IMR-90 (cell line): ENCODE measurements at regions not wholly inside any gene's neighbourhood (a gene's known extent, or its start where the extent isn't known, plus 50 kb on each side); places are given as distances from the start of the nearest gene placed in this dataset.

Experiments used
- ATAC-seq: fragments of 200-7000 bp; cut with Tn5 transposase; 2 replicates; pipeline ENCODE4 v1.9.1; 2020; ENCODE audit warnings: low read depth, mild to moderate bottlenecking, moderate library complexity
- BruUV-seq: library from RNA; stranded (reverse); fragments of 400-500 nt; replicated peaks from 2 replicates; lab custom pipeline; 2021; lab: Mats Ljungman, UMichigan
- CTCF ChIA-PET: fragments of 300-600 bp; formaldehyde crosslinking; extraction: SDS; loops from one replicate; lab custom pipeline; 2021; ENCODE audit warnings: antibody characterized with exemption; lab: Yijun Ruan, JAX
- POLR2A ChIA-PET: fragments of 300-600 bp; sonication (Branson Sonifier 250); formaldehyde crosslinking; loops from one replicate; lab custom pipeline; 2022; ENCODE audit warnings: antibody characterized with exemption; ENCODE audit not compliant: unreplicated experiment; lab: Charles Lee
- DNase-seq: peaks from one replicate; pipeline ENCODE4 v3.0.0; 2013
- H2AFZ ChIP-seq: replicated peaks from 2 replicates; pipeline ENCODE3; 2013; ENCODE audit warnings: low read length, mild to moderate bottlenecking; ENCODE audit not compliant: poor library complexity
- H2AK5ac ChIP-seq: 2 replicates; pipeline ENCODE4 v1.6.1; 2013; ENCODE audit warnings: low read depth, low read length, inconsistent platforms
- H2AK9ac ChIP-seq: replicated peaks from 2 replicates; pipeline ENCODE3; 2013; ENCODE audit warnings: mild to moderate bottlenecking, low read depth, low read length, moderate library complexity; ENCODE audit not compliant: poor library complexity
- H2BK120ac ChIP-seq: 2 replicates; pipeline ENCODE4 v1.6.1; 2013; ENCODE audit warnings: low read depth, low read length, inconsistent platforms
- H2BK15ac ChIP-seq: 3 replicates; pipeline ENCODE4 v1.6.1; 2013; ENCODE audit warnings: low read depth, low read length, inconsistent platforms
- H2BK20ac ChIP-seq: 2 replicates; pipeline ENCODE4 v1.6.1; 2013; ENCODE audit warnings: low read depth, mild to moderate bottlenecking, inconsistent platforms, low read length, moderate library complexity
- H2BK5ac ChIP-seq: 2 replicates; pipeline ENCODE4 v1.6.1; 2013; ENCODE audit warnings: mild to moderate bottlenecking, low read depth, low read length, inconsistent platforms; ENCODE audit not compliant: poor library complexity, severe bottlenecking
- H3K14ac ChIP-seq: replicated peaks from 2 replicates; pipeline ENCODE4 v1.6.1; 2013; ENCODE audit warnings: low read depth, low read length, inconsistent platforms
- H3K18ac ChIP-seq: 2 replicates; pipeline ENCODE4 v1.6.1; 2013; ENCODE audit warnings: low read depth, low read length, control low read depth
- H3K23ac ChIP-seq: 2 replicates; pipeline ENCODE4 v1.6.1; 2013; ENCODE audit warnings: low read depth, low read length, inconsistent platforms
- H3K27ac ChIP-seq: 2 replicates; pipeline ENCODE4 v1.5.1; 2013; ENCODE audit warnings: mild to moderate bottlenecking, control low read depth, low read length; ENCODE audit not compliant: insufficient read depth
- H3K27me3 ChIP-seq: 2 replicates; pipeline ENCODE4 v1.6.1; 2013; ENCODE audit warnings: low read length; ENCODE audit not compliant: control insufficient read depth, insufficient read depth
- H3K36me3 ChIP-seq: 2 replicates; pipeline ENCODE4 v1.6.1; 2013; ENCODE audit warnings: low read length, mixed read lengths; ENCODE audit not compliant: control insufficient read depth, insufficient read depth
- H3K4ac ChIP-seq: 2 replicates; pipeline ENCODE4 v1.6.1; 2013; ENCODE audit warnings: low read depth, low read length, inconsistent platforms
- H3K4me1 ChIP-seq: 2 replicates; pipeline ENCODE4 v1.6.1; 2013; ENCODE audit warnings: low read length, mixed read lengths; ENCODE audit not compliant: control insufficient read depth, insufficient read depth
- H3K4me2 ChIP-seq: 2 replicates; pipeline ENCODE4 v1.6.1; 2013; ENCODE audit warnings: low read depth, mild to moderate bottlenecking, control low read depth, low read length, moderate library complexity
- H3K4me3 ChIP-seq: 2 replicates; pipeline ENCODE4 v1.5.1; 2013; ENCODE audit warnings: low read depth, mild to moderate bottlenecking, control low read depth, low read length, moderate library complexity; ENCODE audit not compliant: insufficient read depth
- H3K56ac ChIP-seq: 2 replicates; pipeline ENCODE4 v1.6.1; 2013; ENCODE audit warnings: low read length, inconsistent platforms; ENCODE audit not compliant: insufficient read depth; ENCODE audit errors: extremely low read depth
- H3K79me1 ChIP-seq, 2 experiments: 2 replicates each; pipeline ENCODE4 v1.6.1; 2013; ENCODE audit warnings: low read length in 2 of 2, inconsistent platforms in 1 of 2, low read depth in 1 of 2
- H3K9ac ChIP-seq: 2 replicates; pipeline ENCODE4 v1.6.1; 2013; ENCODE audit warnings: low read depth, low read length, control low read depth
- H3K9me1 ChIP-seq: 2 replicates; pipeline ENCODE4 v1.6.1; 2013; ENCODE audit warnings: low read length, inconsistent platforms; ENCODE audit not compliant: insufficient read depth
- H3K9me3 ChIP-seq: 2 replicates; pipeline ENCODE4 v1.6.1; 2013; ENCODE audit warnings: low read length; ENCODE audit not compliant: control insufficient read depth, insufficient read depth
- H4K20me1 ChIP-seq: 2 replicates; pipeline ENCODE4 v1.6.1; 2013; ENCODE audit warnings: low read length, inconsistent platforms; ENCODE audit not compliant: insufficient read depth
- H4K5ac ChIP-seq: 2 replicates; pipeline ENCODE4 v1.6.1; 2013; ENCODE audit warnings: mild to moderate bottlenecking, low read depth, low read length, control low read depth
- H4K8ac ChIP-seq, 2 experiments: 2 replicates each; pipeline ENCODE4 v1.6.1; 2013; ENCODE audit warnings: low read depth in 2 of 2, low read length in 2 of 2, control low read depth in 1 of 2, inconsistent platforms in 1 of 2
- H4K91ac ChIP-seq: 2 replicates; pipeline ENCODE4 v1.6.1; 2013; ENCODE audit warnings: low read depth, low read length, inconsistent platforms; ENCODE audit not compliant: insufficient read depth
- BHLHE40 ChIP-seq: fragments of 150-350 bp; IDR thresholded peaks from 2 replicates; pipeline ENCODE4 v1.6.1; 2016; ENCODE audit warnings: mild to moderate bottlenecking, low read depth, low read length
- CEBPB ChIP-seq: IDR thresholded peaks from 2 replicates; pipeline ENCODE4 v1.6.1; 2012; ENCODE audit warnings: low read depth, low read length, improper control_type of control experiment
- CHD1 ChIP-seq: IDR thresholded peaks from 2 replicates; pipeline ENCODE4 v1.6.1; 2012; ENCODE audit warnings: low read depth, low read length, improper control_type of control experiment
- CTCF ChIP-seq: conservative IDR thresholded peaks from 2 replicates; pipeline ENCODE4 v1.5.1; 2012; ENCODE audit warnings: mild to moderate bottlenecking, low read depth, low read length, improper control_type of control experiment
- ELK1 ChIP-seq: fragments of 150-350 bp; IDR thresholded peaks from 2 replicates; pipeline ENCODE4 v1.6.1; 2016; ENCODE audit warnings: low read depth, mild to moderate bottlenecking, low read length, moderate library complexity, borderline replicate concordance
- FOS ChIP-seq: fragments of 150-350 bp; IDR thresholded peaks from 2 replicates; pipeline ENCODE4 v1.6.1; 2016; ENCODE audit warnings: low read depth, low read length
- MAFK ChIP-seq: IDR thresholded peaks from 2 replicates; pipeline ENCODE4 v1.6.1; 2012; ENCODE audit warnings: low read depth, low read length, improper control_type of control experiment
- MAZ ChIP-seq: IDR thresholded peaks from 2 replicates; pipeline ENCODE4 v1.6.1; 2012; ENCODE audit warnings: low read depth, mild to moderate bottlenecking, low read length, improper control_type of control experiment, moderate library complexity, borderline replicate concordance
- MXI1 ChIP-seq: IDR thresholded peaks from 2 replicates; pipeline ENCODE4 v1.6.1; 2012; ENCODE audit warnings: low read depth, mild to moderate bottlenecking, low read length, moderate library complexity, borderline replicate concordance
- NFE2L2 ChIP-seq: fragments of 150-350 bp; IDR thresholded peaks from 2 replicates; pipeline ENCODE4 v1.6.1; 2016; ENCODE audit warnings: low read depth, mild to moderate bottlenecking, low read length
- POLR2A ChIP-seq: IDR thresholded peaks from 2 replicates; pipeline ENCODE4 v1.6.1; 2012; ENCODE audit warnings: mild to moderate bottlenecking, low read depth, low read length
- RAD21 ChIP-seq: IDR thresholded peaks from 2 replicates; pipeline ENCODE4 v1.6.1; 2012; ENCODE audit warnings: low read length, improper control_type of control experiment
- RCOR1 ChIP-seq: IDR thresholded peaks from 2 replicates; pipeline ENCODE4 v1.6.1; 2012; ENCODE audit warnings: mild to moderate bottlenecking, low read length, improper control_type of control experiment; ENCODE audit not compliant: insufficient replicate concordance
- RFX5 ChIP-seq: IDR thresholded peaks from 2 replicates; pipeline ENCODE4 v1.8.0; 2012; ENCODE audit warnings: low read depth, mild to moderate bottlenecking, low read length, moderate library complexity
- SMC3 ChIP-seq: fragments of 150-350 bp; IDR thresholded peaks from 2 replicates; pipeline ENCODE4 v1.6.1; 2016; ENCODE audit warnings: low read depth, mild to moderate bottlenecking, antibody characterized with exemption, low read length, moderate library complexity
- USF2 ChIP-seq: fragments of 150-350 bp; IDR thresholded peaks from 2 replicates; pipeline ENCODE4 v1.6.1; 2017; ENCODE audit warnings: mild to moderate bottlenecking, antibody characterized with exemption, low read length, low read depth
- WGBS, 2 experiments: methylation state at CpG; one replicate each; pipeline versions ENCODE4 v1.1.5 to v1.1.7; 2013; ENCODE audit warnings: missing lambda C conversion rate in 2 of 2; ENCODE audit not compliant: insufficient read length in 1 of 2; ENCODE audit errors: extremely low coverage in 2 of 2; 5-methylcytosine and 5-hydroxymethylcytosine counted together
- dilution Hi-C: fragments of 300-500 bp; cut with HindIII; formaldehyde crosslinking; loops from one replicate; pipeline ENCODE4 v1.14.3; 2018; ENCODE audit warnings: low sequenced_read_pairs; ENCODE audit not compliant: unreplicated experiment
- in situ Hi-C: fragments of 300-500 bp; cut with MboI; formaldehyde crosslinking; loops from 3 replicates; pipeline ENCODE4 v1.14.3; 2019; ENCODE audit warnings: low sequenced_read_pairs, inconsistent platforms, mixed read lengths
- intact Hi-C: fragments of 100-400 bp; cut with micrococcal nuclease; formaldehyde crosslinking; loops from 2 replicates; pipeline ENCODE4 v1.10.0; 2022

- H4K8ac ChIP-seq, result no peak overlapping the region
- ChIA-PET CTCF (no interaction called here), POLR2A (no interaction called here)
- dilution Hi-C loops, result no loop called here
- H2AFZ ChIP-seq, result no peak overlapping the region
- no peak overlapping the region for H4K5ac ChIP-seq
- no peak overlapping the region for H3K4me2 ChIP-seq
- H2AK9ac ChIP-seq, result no peak overlapping the region
- no peak overlapping the region for H4K91ac ChIP-seq
- H3K56ac ChIP-seq, result no peak overlapping the region
- H2AK5ac ChIP-seq, result no peak overlapping the region
- H2BK120ac ChIP-seq, result no peak overlapping the region
- no peak for ATAC-seq
- no TSS peak for BruUV-seq
- no peak overlapping the region for H3K4me3 ChIP-seq
- no peaks in the 10 kb centered on the region for H4K20me1 ChIP-seq
- no peak for TF ChIP-seq SMC3
- no peak for TF ChIP-seq MAFK
- TF ChIP-seq RFX5, result no peak
- TF ChIP-seq BHLHE40, result no peak
- no peak for TF ChIP-seq FOS
- no peak for TF ChIP-seq ELK1
- TF ChIP-seq MXI1, result no peak
- no peak for TF ChIP-seq CTCF
- TF ChIP-seq CEBPB, result no peak
- TF ChIP-seq CHD1, result no peak
- TF ChIP-seq RCOR1, result no peak
- TF ChIP-seq NFE2L2, result no peak
- no peak for TF ChIP-seq POLR2A
- no peak for TF ChIP-seq RAD21
- TF ChIP-seq MAZ, result no peak
- TF ChIP-seq USF2, result no peak
- H3K27me3 ChIP-seq, result no peaks in the 10 kb centered on the region
- no CpG with 5 or more reads among the region's 2 CpGs for WGBS, 2 experiments
- H3K79me1 ChIP-seq, result no peaks in the 10 kb centered on the region
- H2BK5ac ChIP-seq, result no peak overlapping the region
- in situ Hi-C loops, result no loop called here
- no peak overlapping the region for H3K23ac ChIP-seq
- H3K36me3 ChIP-seq, result no peaks in the 10 kb centered on the region
- H3K9ac ChIP-seq, result no peak overlapping the region
- no peak overlapping the region for H3K14ac ChIP-seq
- intact Hi-C loops, result no loop called here
- H2BK15ac ChIP-seq, result no peak overlapping the region
- no peaks in the 10 kb centered on the region for H3K9me1 ChIP-seq
- no peak overlapping the region for H3K18ac ChIP-seq
- H3K9me3 ChIP-seq, result no peaks in the 10 kb centered on the region
- no peak overlapping the region for H3K4ac ChIP-seq
- no peak overlapping the region for H2BK20ac ChIP-seq
- H3K4me1 ChIP-seq, result no peaks in the 10 kb centered on the region
- H3K27ac ChIP-seq, result no peak overlapping the region
- no peak for DNase-seq
Observed at GRCh38 chr4:56226579-56226978, 160.7 kb downstream of the AASDH start.
